HG03066 (cell line): ENCODE measurements at regions not wholly inside any gene's neighbourhood (a gene's known extent, or its start where the extent isn't known, plus 50 kb on each side); places are given as distances from the start of the nearest gene placed in this dataset.

Experiments used
- ATAC-seq: cut with Tn5 transposase; IDR thresholded peaks from one replicate; pipeline ENCODE4 v1.9.1; 2021; ENCODE audit warnings: low read depth; ENCODE audit not compliant: unreplicated experiment

- ATAC-seq = no peak
Measured at GRCh38 chr3:148646126-148646665, 51.5 kb upstream of the AGTR1 start.
